Esophagus squamous epithelium (tissue), 5 donors: ENCODE measurements at regions not wholly inside any gene's neighbourhood (a gene's known extent, or its start where the extent isn't known, plus 50 kb on each side); places are given as distances from the start of the nearest gene placed in this dataset.

ENCODE experiments used
- DNase-seq: peaks from one replicate; lab custom pipeline; 2025; lab: John Stamatoyannopoulos, UW
- H3K27ac ChIP-seq, 4 donors: fragments of 200-600 bp; sonication (generic); one replicate each; pipeline ENCODE4 v1.5.1; 2016 to 2019; ENCODE audit warnings: mild to moderate bottlenecking in 1 of 4
- H3K27me3 ChIP-seq, 4 donors: fragments of 200-600 bp; sonication (generic); 1 replicate in 3 of 4; 2 replicates in 1 of 4; pipeline versions ENCODE4 v1.5.1 to v1.6.0; 2017 to 2021; ENCODE audit warnings: antibody characterized with exemption in 1 of 4
- H3K36me3 ChIP-seq, 3 donors: fragments of 200-600 bp; sonication (generic); one replicate each; pipeline ENCODE4 v1.5.1; 2016 to 2019
- H3K4me1 ChIP-seq, 3 donors: fragments of 200-600 bp; sonication (generic); one replicate each; pipeline ENCODE4 v1.5.1; 2017 to 2019
- H3K4me3 ChIP-seq, 4 donors: fragments of 200-600 bp; sonication (generic); 1 replicate in 3 of 4; 2 replicates in 1 of 4; pipeline ENCODE4 v1.5.1; 2016 to 2019; ENCODE audit warnings: mild to moderate bottlenecking in 2 of 4, moderate library complexity in 1 of 4
- H3K9me3 ChIP-seq, 3 donors: fragments of 200-600 bp; sonication (generic); one replicate each; pipeline ENCODE4 v1.5.1; 2016 to 2019
- POLR2A ChIP-seq, 4 donors: fragments of 450-650 bp; IDR thresholded peaks; one replicate each; pipeline ENCODE4 v1.6.1; 2017; ENCODE audit warnings: antibody characterized with exemption in 4 of 4, mild to moderate bottlenecking in 4 of 4, moderate library complexity in 3 of 4
- WGBS, 2 donors: methylation state at CpG; one replicate each; pipeline ENCODE4 v1.1.5; 2018; 5-methylcytosine and 5-hydroxymethylcytosine counted together
- intact Hi-C: fragments of 100-400 bp; cut with DNase I; formaldehyde crosslinking; loops from one replicate; pipeline ENCODE4 v1.15.0; 2022
- TF ChIP-seq, protein P1 (sequence below), 6 experiments: fragments of 450-650 bp in 4 of 6; fragments of 200-600 bp in 2 of 6; sonication (generic) in 2 of 6; IDR thresholded peaks; one replicate each; pipeline ENCODE4 v1.5.1; 2016 to 2019; ENCODE audit warnings: antibody characterized with exemption in 6 of 6, mild to moderate bottlenecking in 4 of 6, moderate library complexity in 4 of 6
- donor health status: DM: yes; HTN: yes; CAD: no.

GRCh38 chr7:117962366-117962994, 89.2 kb upstream of the CTTNBP2 start:
- Histone ChIP-seq H3K27me3 (no peaks in the 10 kb centered on the region), H3K4me1 (peaks cover 0 to 30% (median 0%) of the 10 kb centered on the region in 3 donors), H3K9me3 (no peaks in the 10 kb centered on the region), H3K36me3 (no peaks in the 10 kb centered on the region), H3K4me3 (no peak overlapping the region), H3K27ac (peak overlapping the region in 1 of 4 donors; percentile 13)
- no peak for DNase-seq
- WGBS, 2 donors: 83 to 87% methylated on average over 5 of the region's 5 CpGs
- intact Hi-C loops: no loop called here
- TF ChIP-seq, protein P1, sequence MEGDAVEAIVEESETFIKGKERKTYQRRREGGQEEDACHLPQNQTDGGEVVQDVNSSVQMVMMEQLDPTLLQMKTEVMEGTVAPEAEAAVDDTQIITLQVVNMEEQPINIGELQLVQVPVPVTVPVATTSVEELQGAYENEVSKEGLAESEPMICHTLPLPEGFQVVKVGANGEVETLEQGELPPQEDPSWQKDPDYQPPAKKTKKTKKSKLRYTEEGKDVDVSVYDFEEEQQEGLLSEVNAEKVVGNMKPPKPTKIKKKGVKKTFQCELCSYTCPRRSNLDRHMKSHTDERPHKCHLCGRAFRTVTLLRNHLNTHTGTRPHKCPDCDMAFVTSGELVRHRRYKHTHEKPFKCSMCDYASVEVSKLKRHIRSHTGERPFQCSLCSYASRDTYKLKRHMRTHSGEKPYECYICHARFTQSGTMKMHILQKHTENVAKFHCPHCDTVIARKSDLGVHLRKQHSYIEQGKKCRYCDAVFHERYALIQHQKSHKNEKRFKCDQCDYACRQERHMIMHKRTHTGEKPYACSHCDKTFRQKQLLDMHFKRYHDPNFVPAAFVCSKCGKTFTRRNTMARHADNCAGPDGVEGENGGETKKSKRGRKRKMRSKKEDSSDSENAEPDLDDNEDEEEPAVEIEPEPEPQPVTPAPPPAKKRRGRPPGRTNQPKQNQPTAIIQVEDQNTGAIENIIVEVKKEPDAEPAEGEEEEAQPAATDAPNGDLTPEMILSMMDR (IDR thresholded peaks at IDR 0.05): no peak
- TF ChIP-seq POLR2A (IDR thresholded peaks at IDR 0.05): no peak

DNA sequence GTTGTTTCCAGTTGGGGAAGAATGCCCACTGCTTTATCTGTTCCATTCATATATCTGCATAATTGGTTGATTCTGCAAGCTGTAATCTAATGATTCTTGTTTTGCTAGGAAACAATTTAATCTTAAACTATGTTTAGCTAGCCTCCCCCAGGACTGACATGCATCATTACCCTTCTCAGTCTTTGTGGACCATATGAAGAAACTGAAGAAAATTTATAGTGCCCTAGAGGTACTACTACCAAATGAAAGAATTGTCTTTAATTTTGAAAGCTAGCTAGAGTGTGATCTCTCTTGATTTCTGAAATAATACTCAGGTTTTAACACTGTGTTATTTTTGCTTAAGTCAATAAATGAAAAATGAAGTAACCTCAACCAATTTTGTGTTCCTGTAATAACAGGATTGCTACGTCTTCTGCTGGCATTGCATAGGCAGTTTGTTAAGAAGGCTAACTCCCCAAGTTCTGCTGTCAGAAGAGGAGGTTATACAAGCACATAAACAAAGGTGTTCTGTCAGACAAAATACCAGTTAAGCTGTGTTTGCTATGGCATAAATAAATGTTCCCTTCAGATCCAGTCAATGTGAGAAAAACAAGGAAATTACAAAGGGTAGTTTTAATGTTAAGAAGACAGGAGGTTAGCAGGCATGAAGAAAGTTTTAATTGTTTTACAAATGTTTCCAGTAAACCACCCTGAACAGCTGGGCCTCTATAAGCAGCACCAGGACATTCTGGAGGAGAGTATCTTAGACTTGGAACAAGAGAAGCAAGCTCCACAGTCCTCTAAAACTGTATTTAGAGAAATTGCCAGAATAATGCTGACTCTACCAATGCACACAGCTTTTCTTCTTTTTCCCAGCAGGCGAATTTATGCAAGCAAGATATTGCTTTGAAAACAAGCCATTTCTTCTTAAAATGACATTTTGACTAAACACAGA, 90.3 kb upstream of the CTTNBP2 start:
- H3K4me3 ChIP-seq: no peak overlapping the region
- H3K36me3 ChIP-seq: no peaks in the 10 kb centered on the region
- no peaks in the 10 kb centered on the region for H3K9me3 ChIP-seq
- H3K27me3 ChIP-seq: no peaks in the 10 kb centered on the region
- peaks cover 0 to 30% (median 0%) of the 10 kb centered on the region in 3 donors for H3K4me1 ChIP-seq
- intact Hi-C loops: no loop called here
- H3K27ac ChIP-seq: peak overlapping the region in 1 of 4 donors; percentile 15
- no peak for DNase-seq
- TF ChIP-seq, protein P1 (IDR thresholded peaks at IDR 0.05): no peak
- no peak for TF ChIP-seq POLR2A (IDR thresholded peaks at IDR 0.05)
- WGBS, 2 donors: 34 to 37% methylated on average over 2 of the region's 2 CpGs

GRCh38 chr7:117970801-117971200, 97.6 kb upstream of the CTTNBP2 start:
- H3K36me3 ChIP-seq: no peaks in the 10 kb centered on the region
- no peak overlapping the region for H3K27ac ChIP-seq
- no peak for TF ChIP-seq POLR2A (IDR thresholded peaks at IDR 0.05)
- TF ChIP-seq, protein P1 (IDR thresholded peaks at IDR 0.05): no peak
- H3K4me3 ChIP-seq: no peak overlapping the region
- H3K4me1 ChIP-seq: no peaks in the 10 kb centered on the region
- no peak for DNase-seq
- H3K27me3 ChIP-seq: no peaks in the 10 kb centered on the region
- intact Hi-C loops: no loop called here
- 79 to 85% methylated on average over 2 of the region's 2 CpGs for WGBS, 2 donors
- no peaks in the 10 kb centered on the region for H3K9me3 ChIP-seq

DNA sequence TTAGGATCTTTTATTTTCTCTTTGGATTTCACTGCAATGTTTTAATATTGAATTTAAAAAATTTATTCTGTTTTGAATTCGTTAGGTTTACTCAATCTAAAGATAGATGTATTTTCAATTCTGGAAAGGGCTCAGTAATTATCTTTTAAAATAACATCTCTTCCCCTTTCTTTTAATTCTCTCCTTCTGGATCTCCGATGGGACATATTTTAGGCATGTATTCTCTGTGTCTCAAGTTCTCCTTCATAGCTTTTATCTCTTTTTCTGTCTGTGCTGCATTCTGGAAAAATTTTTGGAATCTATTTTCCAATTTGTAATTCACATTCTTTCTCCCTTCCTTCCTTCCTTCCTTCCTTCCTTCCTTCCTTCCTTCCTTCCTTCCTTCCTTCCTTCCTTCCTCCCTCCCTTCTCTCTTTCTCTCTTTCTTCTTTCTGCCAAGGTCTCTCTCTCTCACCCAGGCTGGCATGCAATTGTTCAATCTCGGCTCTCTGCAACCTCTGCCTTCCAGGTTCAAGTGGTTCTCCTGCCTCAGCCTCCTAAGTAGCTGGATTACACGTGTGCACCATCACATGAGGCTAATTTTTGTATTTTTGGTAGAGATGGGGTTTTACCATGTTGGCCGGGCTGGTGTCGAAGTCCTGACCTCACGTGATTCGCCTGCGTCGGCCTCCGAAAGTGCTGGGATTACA, 98.5 kb upstream of the CTTNBP2 start:
- Histone ChIP-seq H3K9me3 (no peaks in the 10 kb centered on the region), H3K4me1 (no peaks in the 10 kb centered on the region), H3K36me3 (no peaks in the 10 kb centered on the region), H3K27me3 (no peaks in the 10 kb centered on the region), H3K4me3 (no peak overlapping the region), H3K27ac (no peak overlapping the region)
- intact Hi-C loops: no loop called here
- 81% methylated on average over 11 of the region's 11 CpGs for WGBS, 2 donors
- TF ChIP-seq, protein P1 (IDR thresholded peaks at IDR 0.05): no peak
- TF ChIP-seq POLR2A (IDR thresholded peaks at IDR 0.05): no peak
- no peak for DNase-seq
